HG03060 (cell line): ENCODE measurements at regions not wholly inside any gene's neighbourhood (a gene's known extent, or its start where the extent isn't known, plus 50 kb on each side); places are given as distances from the start of the nearest gene placed in this dataset.
"Not testable (repeated sequence)": the region's sequence is repeated elsewhere in the genome, so short reads cannot be mapped to it uniquely, and the experiment has no call there.

Experiments
- ATAC-seq: cut with Tn5 transposase; IDR thresholded peaks from one replicate; pipeline ENCODE4 v1.9.1; 2021; ENCODE audit warnings: low read depth, moderate number of reproducible peaks; ENCODE audit not compliant: unreplicated experiment

GRCh38 chr7:119886525-119886924, 386.4 kb upstream of the KCND2 start:
- not testable (repeated sequence) for ATAC-seq

- no peak for ATAC-seq
Observed at GRCh38 chr7:119888251-119888650, 384.7 kb upstream of the KCND2 start.

- ATAC-seq = no peak
Observed at GRCh38 chr7:119890631-119891030, 382.3 kb upstream of the KCND2 start.

- no peak for ATAC-seq
Observed at GRCh38 chr7:119895320-119895719, 377.7 kb upstream of the KCND2 start.

- ATAC-seq = no peak
Observed at GRCh38 chr7:119896386-119896785, 376.6 kb upstream of the KCND2 start.

- ATAC-seq = no peak
Observed at GRCh38 chr7:119900996-119901672, 371.8 kb upstream of the KCND2 start.

GRCh38 chr7:119903085-119903484, 369.9 kb upstream of the KCND2 start:
- no peak for ATAC-seq

GRCh38 chr7:119905495-119905894, 367.5 kb upstream of the KCND2 start:
- no peak for ATAC-seq

GRCh38 chr7:119908948-119909347, 364.0 kb upstream of the KCND2 start:
- no peak for ATAC-seq

GRCh38 chr7:119914119-119914518, 358.9 kb upstream of the KCND2 start:
- ATAC-seq = not testable (repeated sequence)

GRCh38 chr7:119916501-119916900, 356.5 kb upstream of the KCND2 start:
- ATAC-seq = no peak

- no peak for ATAC-seq
Observed at GRCh38 chr7:119918185-119918584, 354.8 kb upstream of the KCND2 start.

- no peak for ATAC-seq
Observed at GRCh38 chr7:119919986-119920385, 353.0 kb upstream of the KCND2 start.

GRCh38 chr7:119925581-119926289, 347.2 kb upstream of the KCND2 start:
- no peak for ATAC-seq

GRCh38 chr7:119929891-119930290, 343.1 kb upstream of the KCND2 start:
- no peak for ATAC-seq

- ATAC-seq = no peak
Observed at GRCh38 chr7:119931230-119931824, 341.6 kb upstream of the KCND2 start.

- peak; percentile 64 for ATAC-seq
Observed at GRCh38 chr7:119935418-119936025, 337.5 kb upstream of the KCND2 start.

GRCh38 chr7:119936836-119937235, 336.1 kb upstream of the KCND2 start:
- no peak for ATAC-seq

GRCh38 chr7:119937745-119938144, 335.2 kb upstream of the KCND2 start:
- ATAC-seq = no peak

- ATAC-seq = no peak
Observed at GRCh38 chr7:119943942-119944600, 328.9 kb upstream of the KCND2 start.

GRCh38 chr7:119944601-119944972, 328.4 kb upstream of the KCND2 start:
- no peak for ATAC-seq
